ENCODE measurements at regions not wholly inside any gene's neighbourhood (a gene's known extent, or its start where the extent isn't known, plus 50 kb on each side); places are given as distances from the start of the nearest gene placed in this dataset.
"Not testable (repeated sequence)": the region's sequence is repeated elsewhere in the genome, so short reads cannot be mapped to it uniquely, and the experiment has no call there.

DNA sequence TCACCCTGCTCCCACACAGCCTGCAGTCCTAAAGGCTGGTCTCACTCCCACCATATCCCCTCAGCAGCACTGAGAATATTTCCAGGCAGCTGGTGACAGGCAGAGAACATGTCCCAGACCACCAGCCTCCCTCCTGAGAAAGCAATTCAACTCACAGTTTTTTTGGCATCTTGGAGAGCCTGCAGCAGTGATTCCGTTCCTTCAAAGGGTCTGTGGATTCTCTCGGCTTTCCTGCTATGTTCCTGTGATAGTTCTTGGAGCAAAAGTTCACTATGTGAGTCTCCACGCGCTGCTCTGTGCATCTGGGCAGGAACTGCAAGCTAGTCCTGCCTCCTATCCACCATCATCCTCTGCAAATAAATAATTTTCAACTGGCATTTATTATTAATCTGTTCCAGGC lies 448.3 kb upstream of the HSF2 start:
- no peak for DNase-seq

DNA sequence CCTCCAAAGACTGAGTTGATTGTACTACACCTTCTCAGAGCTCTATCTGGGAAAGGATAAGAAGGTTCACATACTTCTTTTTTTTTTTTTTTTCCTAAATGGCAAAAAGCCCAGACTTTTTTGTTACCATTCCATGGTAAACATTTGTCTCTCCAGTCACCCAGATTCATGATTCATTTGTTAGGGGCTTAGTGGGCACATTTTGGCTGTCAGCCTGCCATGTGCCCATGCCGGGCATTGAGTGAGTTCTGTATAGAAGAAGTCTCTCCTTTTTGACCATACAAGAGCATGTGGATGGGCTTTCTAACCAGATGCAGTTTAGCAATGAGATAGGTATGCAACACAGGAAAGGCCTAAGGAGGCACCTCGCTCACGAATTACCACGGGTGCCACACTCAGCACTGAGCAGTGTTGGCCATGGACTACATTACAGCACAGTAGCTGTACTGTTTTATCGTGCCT lies 447.5 kb upstream of the HSF2 start:
- no peak for DNase-seq

DNA sequence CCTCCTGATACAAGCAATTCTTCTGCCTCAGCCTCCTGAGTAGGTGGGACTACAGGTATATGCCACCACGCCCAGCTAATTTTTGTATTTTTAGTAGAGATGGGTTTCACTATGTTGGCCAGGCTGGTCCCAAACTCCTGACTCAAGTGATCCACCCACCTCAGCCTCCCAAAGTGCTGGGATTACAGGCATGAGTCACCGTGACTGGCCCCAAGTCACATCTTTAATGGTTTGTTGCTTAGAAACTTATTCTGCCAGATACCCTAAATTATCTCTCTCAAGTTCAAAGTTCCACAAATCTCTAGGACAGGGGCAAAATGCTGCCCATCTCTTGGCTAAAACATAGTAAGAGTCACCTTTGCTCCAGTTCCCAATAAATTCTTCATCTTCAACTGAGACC lies 444.1 kb upstream of the HSF2 start:
- not testable (repeated sequence) for DNase-seq

DNA sequence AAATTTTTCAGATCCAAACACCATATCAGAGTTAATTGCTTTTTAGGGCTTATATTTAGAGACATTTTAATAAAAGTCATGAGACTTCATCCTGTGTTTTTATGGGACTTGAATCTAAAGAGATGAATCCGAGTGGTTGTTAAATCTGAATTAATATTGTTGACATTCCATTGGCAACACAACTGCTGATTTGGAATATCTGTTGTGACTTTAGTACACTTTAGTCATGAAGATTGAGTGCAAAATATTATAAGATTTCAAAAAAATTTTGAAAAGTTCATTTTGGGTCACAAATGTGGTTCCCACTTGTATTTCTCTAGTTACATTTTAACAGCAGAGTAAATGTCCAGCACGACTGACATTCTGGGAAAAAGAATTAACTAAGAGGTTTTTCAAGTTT lies 442.7 kb upstream of the HSF2 start:
- no peak for DNase-seq

DNA sequence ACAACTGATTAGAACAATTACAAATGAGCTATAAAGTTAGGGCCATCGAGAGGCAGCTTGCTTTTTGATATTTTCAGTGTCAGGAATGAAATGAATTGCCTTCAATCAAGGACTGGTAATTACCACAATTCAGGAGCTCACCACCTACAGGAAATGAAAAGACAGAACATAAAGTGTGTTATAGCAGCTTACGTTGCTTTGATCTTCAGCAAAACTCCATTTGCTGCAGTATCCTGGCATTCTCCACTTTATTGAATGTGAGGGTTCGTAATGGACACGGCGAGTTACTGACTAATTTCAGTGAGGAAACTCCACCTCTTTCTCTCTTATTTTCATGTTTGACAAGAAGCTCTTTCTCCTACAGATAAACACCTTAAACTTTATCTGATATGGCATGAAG lies 440.0 kb upstream of the HSF2 start:
- DNase-seq = no peak

DNA sequence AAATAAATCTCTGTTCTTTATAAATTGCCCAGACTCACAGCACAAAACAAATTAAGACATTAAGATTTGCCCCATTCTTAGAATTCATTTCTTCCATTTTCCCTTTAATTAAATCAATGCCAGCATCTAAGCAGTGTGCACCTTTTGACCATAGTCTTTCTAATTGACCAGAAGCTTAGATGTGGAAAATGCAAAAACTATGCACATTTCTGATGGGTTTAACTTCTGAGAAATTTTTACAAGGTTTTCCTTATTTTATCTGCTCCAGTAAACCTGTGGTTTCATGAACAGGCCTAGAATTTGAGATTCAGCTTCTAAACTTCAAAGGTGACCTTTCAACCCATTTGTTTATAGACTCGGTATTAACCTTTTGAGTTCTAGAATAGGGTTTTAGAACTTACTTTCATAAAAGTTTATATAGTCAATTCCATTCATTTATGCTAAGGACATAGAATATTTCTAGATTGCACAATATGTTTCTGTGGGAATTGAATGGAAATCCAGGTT lies 437.8 kb upstream of the HSF2 start:
- no peak for DNase-seq

DNA sequence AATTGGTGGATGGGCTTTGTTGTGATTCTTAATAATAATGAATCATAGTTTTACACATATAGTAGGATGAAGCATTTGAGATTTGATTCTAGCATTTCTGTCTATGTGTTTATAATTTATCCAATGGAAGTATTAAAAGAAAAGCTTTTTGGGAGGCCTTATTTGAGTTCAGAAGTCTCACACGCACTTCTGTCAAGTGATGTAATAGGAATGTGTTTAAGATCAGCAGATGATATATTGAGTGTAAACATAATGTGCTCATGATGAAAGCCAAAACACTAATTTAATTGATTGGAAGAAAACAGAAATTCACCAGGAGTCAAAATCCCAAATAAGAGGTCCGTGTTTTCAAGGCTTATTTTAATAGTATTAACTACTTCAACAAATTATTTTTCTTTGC lies 435.6 kb upstream of the HSF2 start:
- DNase-seq = no peak

DNA sequence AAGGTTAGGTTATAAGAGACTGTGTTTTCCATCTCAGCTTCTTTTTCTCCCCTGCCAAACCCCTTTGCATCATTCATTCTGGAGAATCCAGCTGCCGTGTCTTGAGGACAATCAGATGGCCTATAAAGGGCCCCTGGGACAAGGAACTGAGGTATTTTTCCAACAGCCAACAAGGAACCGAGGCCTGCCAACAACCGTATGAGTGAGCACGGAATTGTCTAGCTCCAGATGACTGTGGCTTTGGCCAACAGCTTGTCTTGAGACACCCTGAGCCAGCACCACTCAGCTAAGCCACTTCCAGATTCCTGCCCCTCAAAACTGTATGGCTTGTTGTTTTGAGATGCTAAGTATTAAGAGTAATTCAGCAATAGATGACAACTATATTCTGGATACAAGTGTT lies 433.7 kb upstream of the HSF2 start:
- DNase-seq = no peak

DNA sequence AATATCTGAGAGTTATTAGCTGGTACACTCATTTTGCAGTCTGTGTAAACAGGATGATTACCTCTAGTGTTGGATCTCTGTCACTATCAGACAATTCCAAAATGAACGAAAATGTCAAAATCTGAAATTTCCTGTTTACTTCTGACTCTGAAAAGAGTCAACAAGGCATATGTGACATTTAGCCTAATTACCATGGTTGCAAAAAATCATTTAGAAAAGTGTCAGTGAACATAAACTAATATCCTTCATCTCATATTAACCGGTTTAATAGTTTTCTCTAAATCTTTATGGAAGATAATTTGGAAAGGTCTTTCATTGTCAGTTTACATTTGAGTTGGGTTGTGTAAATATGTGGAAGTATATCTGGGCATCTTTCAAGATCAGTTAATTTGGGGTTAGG lies 431.8 kb upstream of the HSF2 start:
- no peak for DNase-seq

DNA sequence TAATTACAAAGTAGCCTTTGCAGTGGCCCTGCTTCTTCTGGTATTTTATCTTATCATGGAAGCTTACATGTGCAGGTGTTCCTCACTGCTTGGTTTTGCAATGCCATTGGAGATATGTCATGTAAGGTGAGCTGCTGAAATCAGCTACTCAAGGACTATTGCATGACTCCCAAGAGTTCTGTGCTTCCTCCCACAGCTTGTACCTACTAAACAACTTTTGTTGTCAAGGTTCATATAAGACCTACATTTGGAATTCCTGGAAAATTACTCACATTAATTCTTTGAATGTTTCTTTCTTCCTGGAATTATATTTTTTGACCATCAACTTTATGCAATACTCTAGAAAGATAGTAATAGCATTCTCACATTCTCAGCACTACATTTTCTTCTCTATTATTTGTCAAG lies 427.5 kb upstream of the HSF2 start:
- DNase-seq = no peak

DNA sequence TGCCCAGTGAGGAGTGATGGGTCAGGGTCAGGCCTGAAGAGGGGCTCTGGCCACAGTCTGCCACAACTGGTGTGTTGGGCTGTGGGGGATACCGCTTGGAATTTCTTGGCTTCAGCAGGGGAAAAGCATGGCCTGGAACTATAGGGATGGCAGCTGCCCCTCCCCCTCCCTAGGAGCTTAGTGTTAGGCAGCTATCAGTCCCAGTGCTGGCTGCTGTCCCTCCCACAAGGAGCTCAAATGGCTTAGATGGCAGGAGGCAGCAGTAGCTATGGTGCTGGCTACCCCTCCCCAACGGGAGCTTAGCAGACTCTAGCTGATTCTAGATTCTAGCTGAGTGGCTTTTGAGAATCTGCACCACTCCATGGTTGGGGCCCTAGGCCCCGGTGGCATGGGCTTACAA lies 414.5 kb upstream of the HSF2 start:
- DNase-seq = no peak

DNA sequence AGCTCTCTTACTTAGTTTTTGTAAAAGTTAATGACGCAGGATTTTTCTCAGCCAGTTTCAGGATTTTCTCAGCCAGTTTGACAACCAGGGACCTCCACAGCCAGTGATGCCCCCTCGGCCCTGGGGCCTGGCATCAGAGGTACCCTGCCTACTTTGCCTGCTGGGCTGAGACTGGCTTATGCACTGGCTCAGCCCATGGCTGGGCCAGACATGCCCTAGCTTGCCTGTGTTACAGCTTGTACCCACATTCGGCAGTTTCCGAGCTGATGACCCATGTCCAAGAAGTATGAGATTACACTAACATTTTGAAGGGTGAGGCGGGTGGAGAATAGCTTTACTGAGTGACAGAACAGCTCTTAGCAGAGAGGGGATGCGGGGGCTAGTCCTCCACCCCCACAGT lies 406.1 kb upstream of the HSF2 start:
- no peak for DNase-seq

DNA sequence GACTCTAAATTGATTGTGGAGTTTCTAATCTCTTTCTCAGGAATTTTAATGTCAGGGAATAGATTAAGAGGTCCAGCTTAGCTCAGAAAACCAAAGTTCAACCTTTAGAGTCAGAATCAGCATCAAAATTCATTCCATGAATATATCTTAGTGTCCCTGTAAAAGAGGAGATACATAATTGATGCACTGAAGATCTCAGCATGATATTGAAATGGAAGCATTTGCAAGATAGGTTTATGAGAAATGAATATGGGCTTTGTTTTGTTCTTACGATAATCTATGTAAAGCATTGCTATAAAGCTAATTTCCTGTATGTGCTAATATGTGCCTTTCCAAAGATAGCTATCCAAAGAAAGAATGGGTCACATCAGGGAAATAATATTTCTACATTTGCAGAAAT lies 404.5 kb upstream of the HSF2 start:
- no peak for DNase-seq

DNA sequence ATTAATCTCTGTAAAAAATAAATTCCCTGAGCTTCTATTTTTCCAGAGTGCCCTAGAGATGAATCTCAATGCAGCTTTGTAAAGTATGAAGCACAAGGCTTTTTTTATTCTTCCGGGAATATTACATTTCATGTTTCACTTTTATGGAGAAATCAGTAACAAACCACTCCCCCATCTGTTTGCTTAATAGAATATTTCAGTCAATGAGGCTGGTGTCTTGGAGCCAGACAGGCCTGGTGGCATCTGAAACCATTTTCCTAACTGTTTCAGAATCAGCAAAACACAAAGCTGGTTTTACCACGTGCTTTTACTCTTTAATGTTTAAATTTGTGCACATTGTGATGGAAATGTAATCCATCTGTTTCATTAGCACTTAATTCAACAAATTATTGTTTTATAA lies 400.8 kb upstream of the HSF2 start:
- no peak for DNase-seq

DNA sequence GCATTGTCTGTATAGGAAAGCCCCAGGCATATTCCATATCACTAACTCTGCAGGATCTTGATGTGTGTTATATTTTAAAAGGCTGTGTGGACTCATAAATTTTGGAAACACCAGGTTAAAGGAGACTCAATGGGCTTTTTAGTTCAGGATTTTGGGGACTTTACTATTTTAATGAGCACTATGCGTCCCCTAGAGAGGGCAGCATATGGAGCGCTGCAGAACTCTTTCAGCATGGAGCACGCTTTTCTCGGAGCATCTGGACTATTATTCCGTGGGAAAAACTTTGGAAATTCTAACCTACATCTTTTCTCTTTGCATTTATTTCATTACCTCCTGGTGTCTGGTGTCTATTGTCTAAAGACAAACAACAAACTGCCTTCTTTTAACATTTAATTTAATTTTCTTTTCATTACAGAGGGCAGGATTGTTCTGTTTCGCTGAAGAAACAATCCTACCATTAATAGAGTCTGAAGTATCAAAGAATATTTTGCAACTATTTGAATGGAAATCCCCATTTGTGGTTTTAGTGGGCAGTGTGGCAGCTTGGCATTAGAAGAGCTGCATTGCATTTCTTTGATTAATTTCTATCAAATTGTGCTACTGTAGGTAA lies 399.9 kb upstream of the HSF2 start:
- DNase-seq = no peak

DNA sequence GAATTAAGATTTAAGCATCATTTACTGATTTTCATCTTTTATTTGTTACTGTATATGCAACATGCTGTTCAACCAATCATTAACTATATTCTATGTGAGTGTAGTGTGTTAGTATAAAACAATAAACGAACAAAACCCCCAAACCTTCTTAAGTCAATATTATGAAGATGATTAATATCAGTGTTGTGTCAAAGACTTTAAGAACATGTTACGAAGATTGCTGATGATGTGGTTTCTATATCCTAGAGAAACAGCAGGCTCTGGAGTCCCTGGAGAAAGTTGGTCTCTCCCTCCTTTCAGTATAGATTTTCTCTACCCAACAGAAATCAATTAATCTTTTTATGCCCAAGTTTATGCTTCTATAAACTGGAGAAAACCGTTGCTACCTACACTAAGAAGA lies 393.8 kb upstream of the HSF2 start:
- DNase-seq = no peak

DNA sequence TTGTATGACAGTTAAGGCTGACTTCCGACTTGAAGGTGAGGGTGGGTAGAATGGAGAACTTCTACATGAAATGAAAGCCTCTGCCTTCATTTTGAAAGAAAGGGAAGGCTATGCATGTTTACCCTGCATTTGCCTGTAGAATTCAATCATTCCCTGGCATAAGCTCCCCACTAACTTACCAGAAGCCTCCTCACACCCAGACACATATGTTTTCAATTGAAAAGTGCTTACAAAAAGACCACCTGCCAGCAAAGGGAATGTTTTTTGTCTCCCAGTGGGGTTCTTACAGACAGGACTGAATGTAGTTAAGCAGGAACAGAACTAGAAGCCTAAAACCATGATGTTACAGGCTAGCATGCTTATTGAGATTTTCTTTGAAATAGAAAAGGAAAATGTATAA lies 392.1 kb upstream of the HSF2 start:
- no peak for DNase-seq

DNA sequence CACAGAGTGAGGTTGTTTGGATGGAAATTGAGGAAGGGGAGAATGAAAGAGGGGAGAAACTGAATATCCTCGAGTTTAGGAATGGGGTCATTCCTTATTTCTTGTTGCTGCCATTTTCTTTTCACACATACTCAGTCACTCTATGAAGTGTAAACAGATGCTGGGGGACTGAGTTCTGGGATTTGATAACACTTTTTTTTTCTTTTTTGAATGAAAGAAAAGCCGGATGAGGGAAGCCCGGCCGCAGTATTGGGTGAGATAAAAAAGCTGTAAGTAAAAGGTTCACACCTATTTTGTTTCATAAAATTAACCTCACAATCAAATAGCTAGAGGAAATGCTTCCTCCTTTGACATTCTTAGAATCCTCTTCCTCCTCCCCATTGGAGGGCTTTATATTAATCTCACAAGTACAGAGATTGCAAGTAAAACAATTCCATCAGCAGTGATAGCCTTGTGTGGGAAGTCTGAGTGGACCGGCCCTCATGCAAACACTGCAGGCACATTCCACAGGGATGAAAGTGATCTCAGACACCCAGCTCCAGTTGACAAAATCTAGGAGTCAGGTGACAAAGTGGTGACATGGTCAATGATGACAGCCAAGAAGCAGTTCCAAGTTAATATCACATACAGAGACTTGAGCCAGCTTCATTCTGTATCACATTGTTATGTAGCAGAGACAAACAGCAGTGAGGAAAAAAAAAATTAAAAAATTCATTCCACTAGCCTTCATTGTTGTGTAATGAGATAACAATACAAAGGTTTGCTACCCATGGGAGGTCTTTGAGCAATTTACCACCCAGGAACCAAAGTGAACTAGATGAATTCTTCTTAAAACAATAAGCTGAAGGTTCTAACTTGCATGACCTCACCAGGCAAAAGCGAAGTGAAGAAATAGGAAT lies 391.1 kb upstream of the HSF2 start:
- DNase-seq = no peak

DNA sequence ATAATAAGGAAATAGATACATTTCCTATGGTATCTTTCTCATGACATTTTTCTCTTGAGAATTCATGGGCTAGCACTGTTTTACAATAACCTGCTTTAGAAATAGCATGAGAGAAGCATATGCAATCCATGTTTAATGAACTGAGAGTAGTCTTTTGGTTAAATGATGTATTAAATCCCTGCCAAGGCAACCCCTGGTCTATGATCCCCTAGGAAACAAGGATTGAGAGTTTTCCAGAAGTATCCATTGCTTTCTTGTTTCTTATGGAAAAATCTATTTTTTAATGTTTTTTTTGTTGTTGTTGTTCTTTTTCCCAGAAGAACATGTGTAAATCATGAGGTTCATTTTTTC lies 390.5 kb upstream of the HSF2 start:
- no peak for DNase-seq

DNA sequence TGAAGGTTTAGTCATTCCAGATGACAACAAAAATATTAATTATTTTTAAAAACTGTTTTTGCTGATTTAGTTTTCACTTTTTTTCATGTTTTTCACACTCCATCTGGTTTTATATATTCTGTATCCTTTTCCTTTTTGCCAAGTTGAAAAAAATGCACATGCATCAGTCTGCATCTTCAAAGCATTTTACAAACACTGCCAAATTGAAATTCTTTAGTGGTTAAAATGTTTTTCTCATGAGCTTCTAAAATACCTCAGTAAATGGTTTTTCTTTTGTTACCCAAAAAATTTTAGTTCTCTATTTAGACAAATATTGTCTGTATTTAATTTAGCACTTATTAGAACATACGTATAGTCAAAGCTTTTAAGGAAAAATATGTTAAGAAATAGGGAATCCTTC lies 386.9 kb upstream of the HSF2 start:
- no peak for DNase-seq

DNA sequence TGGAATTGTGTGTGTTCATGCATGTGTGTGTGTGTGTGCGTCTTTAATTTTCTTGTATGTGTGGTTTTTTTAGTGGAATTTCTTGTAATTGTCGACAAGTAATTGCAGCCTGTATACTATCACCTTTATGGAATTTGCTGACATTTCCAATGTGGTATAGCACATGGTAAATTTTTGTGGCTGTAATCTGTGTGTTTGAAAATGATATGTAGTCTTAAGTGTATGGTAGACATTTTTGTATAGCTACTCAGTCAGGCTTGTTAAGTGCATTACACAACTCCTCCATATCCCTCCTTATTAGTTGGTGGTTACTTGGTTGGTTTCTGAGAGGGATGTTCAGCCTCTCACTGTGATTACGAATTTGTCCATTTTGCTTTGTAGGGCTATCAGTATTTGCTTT lies 384.5 kb upstream of the HSF2 start:
- no peak for DNase-seq

DNA sequence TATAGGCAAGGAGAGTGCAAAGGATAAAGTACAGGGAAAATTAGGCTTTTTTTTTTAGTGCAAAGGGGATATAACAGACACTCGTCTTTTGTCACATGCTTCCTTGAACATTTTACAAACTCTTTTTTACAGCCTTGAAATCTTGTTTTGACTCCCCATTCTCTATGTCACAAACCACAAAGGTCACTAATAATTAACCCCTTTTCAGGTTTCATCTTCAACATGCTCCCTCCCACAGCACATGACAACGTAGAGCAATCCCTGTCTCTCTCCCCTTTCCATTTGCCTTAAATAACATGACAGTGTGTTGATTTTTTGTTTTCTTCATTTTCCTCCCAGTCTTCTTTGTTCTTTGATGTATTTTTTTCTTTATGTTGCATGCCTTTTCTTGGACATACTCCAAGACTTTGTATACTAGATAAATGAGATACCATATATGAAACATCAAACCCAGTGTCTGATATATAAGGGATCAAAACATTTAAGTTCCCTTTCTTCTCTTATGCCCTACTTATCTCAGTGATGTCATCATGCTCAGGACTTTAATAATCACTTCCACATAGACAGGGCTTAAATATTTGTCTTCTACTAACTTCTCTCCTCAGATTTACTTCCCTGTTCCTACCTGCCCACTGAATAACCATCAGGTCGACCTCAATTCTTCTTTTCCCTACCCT lies 378.7 kb upstream of the HSF2 start:
- DNase-seq = no peak

DNA sequence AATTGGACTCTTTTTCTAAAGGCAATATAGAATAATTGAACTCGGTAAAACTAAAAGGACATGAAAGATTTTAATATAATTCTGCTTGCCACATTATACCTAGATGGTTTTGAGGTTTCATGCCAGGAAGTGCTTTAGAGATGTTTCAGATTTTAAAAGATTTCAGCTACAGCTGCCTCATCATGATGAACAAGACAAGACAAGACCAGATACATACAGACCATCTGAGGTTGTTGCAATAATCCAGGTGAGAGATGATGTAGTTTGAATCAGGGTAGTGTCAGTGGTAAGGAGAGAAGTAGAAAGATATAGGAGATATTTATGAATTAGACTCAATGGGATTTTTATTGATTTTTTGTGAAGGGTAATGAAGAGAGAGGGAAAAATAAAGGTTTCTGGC lies 374.3 kb upstream of the HSF2 start:
- DNase-seq = no peak
